ENCODE measurements at regions not wholly inside any gene's neighbourhood (a gene's known extent, or its start where the extent isn't known, plus 50 kb on each side); places are given as distances from the start of the nearest gene placed in this dataset.

- no peak overlapping the region for H4K12ac ChIP-seq (ENCODE audit: low read depth, low read length)
- H3K79me1 ChIP-seq (ENCODE audit: low read length), result no peaks in the 10 kb centered on the region
- no peak overlapping the region for H4K8ac ChIP-seq (ENCODE audit: low read depth, low read length)
- no peaks in the 10 kb centered on the region for H3K79me2 ChIP-seq (ENCODE audit: control insufficient read depth, insufficient read depth, low read length, poor library complexity)
- H3K4me3 ChIP-seq (ENCODE audit: low read depth, low read length), result no peak overlapping the region
- no peak overlapping the region for H4K91ac ChIP-seq (ENCODE audit: low read depth, low read length)
- no peak overlapping the region for H2AFZ ChIP-seq (ENCODE audit: insufficient read depth, low read length, poor library complexity)
- H3K14ac ChIP-seq (ENCODE audit: low read length), result no peak overlapping the region
- no peaks in the 10 kb centered on the region for H3K36me3 ChIP-seq (ENCODE audit: control insufficient read depth in 1 of 2, insufficient read depth in 2 of 2, low read length in 2 of 2)
- H3K27ac ChIP-seq (ENCODE audit: low read depth, low read length), result no peak overlapping the region
- H3K9me3 ChIP-seq (ENCODE audit: insufficient read depth, low read depth, low read length), result no peaks in the 10 kb centered on the region
- no peak overlapping the region for H2BK12ac ChIP-seq (ENCODE audit: low read length)
- no peak for DNase-seq
- no peak overlapping the region for H2BK120ac ChIP-seq (ENCODE audit: insufficient read depth, low read length, poor library complexity)
- H3K18ac ChIP-seq (ENCODE audit: low read length), result no peak overlapping the region
- H3K27me3 ChIP-seq (ENCODE audit: insufficient read depth, low read length), result no peaks in the 10 kb centered on the region
- H3K4me2 ChIP-seq (ENCODE audit: low read length), result no peak overlapping the region
- no peak overlapping the region for H3K23ac ChIP-seq (ENCODE audit: low read length)
- no peak overlapping the region for H2AK5ac ChIP-seq (ENCODE audit: low read length)
- H3K4ac ChIP-seq (ENCODE audit: low read depth, low read length), result no peak overlapping the region
- H2BK5ac ChIP-seq (ENCODE audit: low read depth, low read length, poor library complexity), result no peak overlapping the region
- no peaks in the 10 kb centered on the region for H3K4me1 ChIP-seq (ENCODE audit: control insufficient read depth in 1 of 2, insufficient read depth in 2 of 2, low read length in 2 of 2)
- H3K9ac ChIP-seq (ENCODE audit: low read length), result no peak overlapping the region
Measured at GRCh38 chr3:20350449-20350848, 164.4 kb upstream of the SGO1 start.

- Histone ChIP-seq H4K91ac (ENCODE audit: low read depth, low read length) (no peak overlapping the region), H3K27ac (ENCODE audit: low read depth, low read length) (no peak overlapping the region), H3K79me1 (ENCODE audit: low read length) (no peaks in the 10 kb centered on the region), H3K18ac (ENCODE audit: low read length) (no peak overlapping the region), H2BK120ac (ENCODE audit: insufficient read depth, low read length, poor library complexity) (no peak overlapping the region), H2AFZ (ENCODE audit: insufficient read depth, low read length, poor library complexity) (no peak overlapping the region), H3K4me1 (ENCODE audit: control insufficient read depth in 1 of 2, insufficient read depth in 2 of 2, low read length in 2 of 2) (no peaks in the 10 kb centered on the region), H4K8ac (ENCODE audit: low read depth, low read length) (no peak overlapping the region), H3K9me3 (ENCODE audit: insufficient read depth, low read depth, low read length) (no peaks in the 10 kb centered on the region), H3K9ac (ENCODE audit: low read length) (peak overlapping the region; percentile 36), H2AK5ac (ENCODE audit: low read length) (no peak overlapping the region), H4K12ac (ENCODE audit: low read depth, low read length) (no peak overlapping the region), H3K14ac (ENCODE audit: low read length) (no peak overlapping the region), H2BK5ac (ENCODE audit: low read depth, low read length, poor library complexity) (no peak overlapping the region), H3K27me3 (ENCODE audit: insufficient read depth, low read length) (no peaks in the 10 kb centered on the region), H3K4ac (ENCODE audit: low read depth, low read length) (no peak overlapping the region), H3K79me2 (ENCODE audit: control insufficient read depth, insufficient read depth, low read length, poor library complexity) (no peaks in the 10 kb centered on the region), H3K4me2 (ENCODE audit: low read length) (no peak overlapping the region), H3K23ac (ENCODE audit: low read length) (peak overlapping the region; percentile 84), H3K4me3 (ENCODE audit: low read depth, low read length) (no peak overlapping the region), H3K36me3 (ENCODE audit: control insufficient read depth in 1 of 2, insufficient read depth in 2 of 2, low read length in 2 of 2) (no peaks in the 10 kb centered on the region), H2BK12ac (ENCODE audit: low read length) (no peak overlapping the region)
- no CpG with 5 or more reads among the region's 2 CpGs for WGBS (ENCODE audit: extremely low coverage, insufficient coverage, insufficient read length)
- no peak for DNase-seq
Measured at GRCh38 chr3:20346916-20347315, 160.9 kb upstream of the SGO1 start.

GRCh38 chr3:20346369-20346768, 160.4 kb upstream of the SGO1 start:
- no peak overlapping the region for H4K91ac ChIP-seq (ENCODE audit: low read depth, low read length)
- no peaks in the 10 kb centered on the region for H3K79me2 ChIP-seq (ENCODE audit: control insufficient read depth, insufficient read depth, low read length, poor library complexity)
- H3K4me2 ChIP-seq (ENCODE audit: low read length), result no peak overlapping the region
- no peak overlapping the region for H2AK5ac ChIP-seq (ENCODE audit: low read length)
- H3K14ac ChIP-seq (ENCODE audit: low read length), result no peak overlapping the region
- H4K8ac ChIP-seq (ENCODE audit: low read depth, low read length), result no peak overlapping the region
- H3K18ac ChIP-seq (ENCODE audit: low read length), result no peak overlapping the region
- H2BK5ac ChIP-seq (ENCODE audit: low read depth, low read length, poor library complexity), result no peak overlapping the region
- H3K27me3 ChIP-seq (ENCODE audit: insufficient read depth, low read length), result no peaks in the 10 kb centered on the region
- H3K79me1 ChIP-seq (ENCODE audit: low read length), result no peaks in the 10 kb centered on the region
- no peak overlapping the region for H3K23ac ChIP-seq (ENCODE audit: low read length)
- WGBS (ENCODE audit: extremely low coverage, insufficient coverage, insufficient read length), result no CpG with 5 or more reads among the region's 1 CpG
- no peak overlapping the region for H3K4me3 ChIP-seq (ENCODE audit: low read depth, low read length)
- H3K9me3 ChIP-seq (ENCODE audit: insufficient read depth, low read depth, low read length), result no peaks in the 10 kb centered on the region
- DNase-seq, result no peak
- no peak overlapping the region for H4K12ac ChIP-seq (ENCODE audit: low read depth, low read length)
- no peak overlapping the region for H3K9ac ChIP-seq (ENCODE audit: low read length)
- no peak overlapping the region for H3K27ac ChIP-seq (ENCODE audit: low read depth, low read length)
- no peak overlapping the region for H2BK120ac ChIP-seq (ENCODE audit: insufficient read depth, low read length, poor library complexity)
- H2BK12ac ChIP-seq (ENCODE audit: low read length), result no peak overlapping the region
- no peaks in the 10 kb centered on the region for H3K4me1 ChIP-seq (ENCODE audit: control insufficient read depth in 1 of 2, insufficient read depth in 2 of 2, low read length in 2 of 2)
- H3K36me3 ChIP-seq (ENCODE audit: control insufficient read depth in 1 of 2, insufficient read depth in 2 of 2, low read length in 2 of 2), result no peaks in the 10 kb centered on the region
- H2AFZ ChIP-seq (ENCODE audit: insufficient read depth, low read length, poor library complexity), result no peak overlapping the region
- H3K4ac ChIP-seq (ENCODE audit: low read depth, low read length), result no peak overlapping the region

GRCh38 chr3:20344400-20344959, 158.5 kb upstream of the SGO1 start:
- no peaks in the 10 kb centered on the region for H3K36me3 ChIP-seq (ENCODE audit: control insufficient read depth in 1 of 2, insufficient read depth in 2 of 2, low read length in 2 of 2)
- no peak overlapping the region for H3K4ac ChIP-seq (ENCODE audit: low read depth, low read length)
- H3K79me2 ChIP-seq (ENCODE audit: control insufficient read depth, insufficient read depth, low read length, poor library complexity), result no peaks in the 10 kb centered on the region
- no peaks in the 10 kb centered on the region for H3K79me1 ChIP-seq (ENCODE audit: low read length)
- no peaks in the 10 kb centered on the region for H3K9me3 ChIP-seq (ENCODE audit: insufficient read depth, low read depth, low read length)
- no peak overlapping the region for H4K8ac ChIP-seq (ENCODE audit: low read depth, low read length)
- H2BK120ac ChIP-seq (ENCODE audit: insufficient read depth, low read length, poor library complexity), result no peak overlapping the region
- H3K18ac ChIP-seq (ENCODE audit: low read length), result no peak overlapping the region
- no peak overlapping the region for H4K91ac ChIP-seq (ENCODE audit: low read depth, low read length)
- H4K12ac ChIP-seq (ENCODE audit: low read depth, low read length), result no peak overlapping the region
- no peak overlapping the region for H3K27ac ChIP-seq (ENCODE audit: low read depth, low read length)
- H3K9ac ChIP-seq (ENCODE audit: low read length), result no peak overlapping the region
- no peak for DNase-seq
- H3K27me3 ChIP-seq (ENCODE audit: insufficient read depth, low read length), result no peaks in the 10 kb centered on the region
- H3K4me3 ChIP-seq (ENCODE audit: low read depth, low read length), result no peak overlapping the region
- H3K14ac ChIP-seq (ENCODE audit: low read length), result no peak overlapping the region
- H3K4me1 ChIP-seq (ENCODE audit: control insufficient read depth in 1 of 2, insufficient read depth in 2 of 2, low read length in 2 of 2), result no peaks in the 10 kb centered on the region
- no peak overlapping the region for H2BK5ac ChIP-seq (ENCODE audit: low read depth, low read length, poor library complexity)
- no peak overlapping the region for H2BK12ac ChIP-seq (ENCODE audit: low read length)
- no peak overlapping the region for H2AFZ ChIP-seq (ENCODE audit: insufficient read depth, low read length, poor library complexity)
- H3K4me2 ChIP-seq (ENCODE audit: low read length), result no peak overlapping the region
- no peak overlapping the region for H2AK5ac ChIP-seq (ENCODE audit: low read length)
- H3K23ac ChIP-seq (ENCODE audit: low read length), result no peak overlapping the region

Data from trophoblast cell (in vitro differentiated cells and primary cell).